ENCODE measurements at regions not wholly inside any gene's neighbourhood (a gene's known extent, or its start where the extent isn't known, plus 50 kb on each side); places are given as distances from the start of the nearest gene placed in this dataset.
"Not testable (repeated sequence)": the region's sequence is repeated elsewhere in the genome, so short reads cannot be mapped to it uniquely, and the experiment has no call there.

DNA sequence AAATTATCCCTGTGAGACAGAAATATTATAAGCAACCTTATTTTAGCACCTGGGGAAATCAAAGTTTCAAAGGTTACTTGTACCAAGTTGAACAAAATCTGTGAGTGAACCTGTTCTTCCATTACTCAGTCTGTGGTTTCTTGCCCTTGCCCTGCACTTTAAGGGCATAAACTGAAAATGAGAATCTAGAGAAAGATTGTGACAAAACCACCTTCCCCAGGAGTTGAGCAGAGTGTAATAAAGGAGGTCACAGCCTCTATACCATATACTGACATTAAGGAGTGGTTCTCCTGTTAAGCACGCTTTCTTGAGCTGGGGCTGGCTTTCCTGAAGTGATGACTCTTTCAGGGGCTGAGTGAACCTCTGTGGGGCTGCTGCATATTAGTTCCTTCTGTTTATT, 143.4 kb downstream of the PDCD6IP start:
- ATAC-seq = no peak
- peaks cover 0 to 6% (median 0%) of the 10 kb centered on the region in 12 donors for H3K4me1 ChIP-seq
- intact Hi-C loops (cut with DNase I) = no loop called here
- H3K27ac ChIP-seq = no peak overlapping the region
- H3K9me3 ChIP-seq = no peaks in the 10 kb centered on the region
- TF ChIP-seq, protein P1, sequence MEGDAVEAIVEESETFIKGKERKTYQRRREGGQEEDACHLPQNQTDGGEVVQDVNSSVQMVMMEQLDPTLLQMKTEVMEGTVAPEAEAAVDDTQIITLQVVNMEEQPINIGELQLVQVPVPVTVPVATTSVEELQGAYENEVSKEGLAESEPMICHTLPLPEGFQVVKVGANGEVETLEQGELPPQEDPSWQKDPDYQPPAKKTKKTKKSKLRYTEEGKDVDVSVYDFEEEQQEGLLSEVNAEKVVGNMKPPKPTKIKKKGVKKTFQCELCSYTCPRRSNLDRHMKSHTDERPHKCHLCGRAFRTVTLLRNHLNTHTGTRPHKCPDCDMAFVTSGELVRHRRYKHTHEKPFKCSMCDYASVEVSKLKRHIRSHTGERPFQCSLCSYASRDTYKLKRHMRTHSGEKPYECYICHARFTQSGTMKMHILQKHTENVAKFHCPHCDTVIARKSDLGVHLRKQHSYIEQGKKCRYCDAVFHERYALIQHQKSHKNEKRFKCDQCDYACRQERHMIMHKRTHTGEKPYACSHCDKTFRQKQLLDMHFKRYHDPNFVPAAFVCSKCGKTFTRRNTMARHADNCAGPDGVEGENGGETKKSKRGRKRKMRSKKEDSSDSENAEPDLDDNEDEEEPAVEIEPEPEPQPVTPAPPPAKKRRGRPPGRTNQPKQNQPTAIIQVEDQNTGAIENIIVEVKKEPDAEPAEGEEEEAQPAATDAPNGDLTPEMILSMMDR (IDR thresholded peaks at IDR 0.05) = no peak
- TF ChIP-seq POLR2A (IDR thresholded peaks at IDR 0.05) = no peak
- no peaks in the 10 kb centered on the region for H3K36me3 ChIP-seq
- H3K27me3 ChIP-seq = peaks cover 0 to 4% (median 0%) of the 10 kb centered on the region in 9 donors
- no peak overlapping the region for H3K4me3 ChIP-seq
- DNase-seq = no peak
- 85 to 94% (median 88%) methylated on average over 1 of the region's 1 CpG for WGBS, 4 donors

DNA sequence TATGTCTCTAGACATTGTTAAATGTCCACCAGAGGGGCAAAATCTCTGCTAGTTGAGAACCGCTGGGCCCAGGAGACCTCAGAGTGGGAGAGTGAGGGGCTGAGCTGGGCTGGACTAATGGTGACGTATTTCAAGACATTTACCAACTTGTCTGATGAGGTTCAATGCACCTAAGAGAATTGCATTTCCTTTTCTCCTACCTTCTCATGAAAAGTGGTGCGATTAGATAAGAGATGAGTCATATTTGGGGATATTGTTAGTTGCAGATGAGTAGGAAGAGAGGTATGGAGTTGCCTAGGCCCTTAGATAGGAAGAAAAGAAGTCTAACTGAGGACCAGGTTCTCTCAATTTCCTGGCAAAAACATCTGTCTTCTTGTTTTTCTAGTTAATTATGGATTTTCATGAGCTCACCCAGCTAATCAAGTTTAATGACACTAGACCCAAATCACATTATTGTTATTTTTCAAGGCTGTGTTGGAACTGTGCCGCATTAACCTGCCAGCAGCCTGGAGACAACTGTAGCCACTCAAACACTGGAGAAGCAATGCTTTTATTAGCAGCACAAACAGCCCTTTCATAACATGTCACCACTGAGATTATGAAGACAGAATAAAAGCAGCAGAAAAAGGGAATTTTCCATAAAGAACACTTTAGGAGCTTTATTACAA, 144.2 kb downstream of the PDCD6IP start:
- Histone ChIP-seq H3K9me3 (no peaks in the 10 kb centered on the region), H3K36me3 (no peaks in the 10 kb centered on the region), H3K4me3 (no peak overlapping the region), H3K27ac (no peak overlapping the region), H3K27me3 (no peaks in the 10 kb centered on the region), H3K4me1 (peaks cover 0 to 6% (median 0%) of the 10 kb centered on the region in 12 donors)
- WGBS, 4 donors = 70 to 78% (median 76%) methylated on average over 4 of the region's 4 CpGs
- DNase-seq (no peak), ATAC-seq (no peak)
- intact Hi-C loops (cut with DNase I) = no loop called here
- no peak for TF ChIP-seq POLR2A (IDR thresholded peaks at IDR 0.05)
- TF ChIP-seq, protein P1 (IDR thresholded peaks at IDR 0.05) = no peak

DNA sequence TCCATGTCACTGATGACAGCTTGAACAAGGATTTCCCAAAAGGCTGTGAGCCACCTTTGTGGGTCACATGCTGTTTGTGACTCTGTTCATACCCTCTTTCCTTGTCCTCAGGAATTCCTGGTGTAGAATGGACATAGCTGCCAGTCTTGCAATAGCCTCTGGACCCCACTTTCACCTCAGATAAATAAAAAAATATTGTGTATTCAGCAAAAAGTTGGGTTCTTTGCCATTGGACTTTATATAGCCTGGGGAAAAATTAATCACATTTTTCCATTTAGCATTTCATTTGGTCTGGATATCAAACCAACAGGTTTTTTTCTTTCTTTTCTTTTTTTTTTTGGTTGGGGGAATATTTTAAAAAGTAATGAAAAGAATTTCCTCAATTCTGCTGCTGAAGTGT, 144.8 kb downstream of the PDCD6IP start:
- DNase-seq = no peak
- H3K4me1 ChIP-seq = peaks cover 0 to 6% (median 0%) of the 10 kb centered on the region in 12 donors
- TF ChIP-seq, protein P1 (IDR thresholded peaks at IDR 0.05) = no peak
- TF ChIP-seq POLR2A (IDR thresholded peaks at IDR 0.05) = no peak
- no peaks in the 10 kb centered on the region for H3K27me3 ChIP-seq
- H3K9me3 ChIP-seq = no peaks in the 10 kb centered on the region
- ATAC-seq = no peak
- H3K4me3 ChIP-seq = no peak overlapping the region
- no peaks in the 10 kb centered on the region for H3K36me3 ChIP-seq
- no peak overlapping the region for H3K27ac ChIP-seq
- intact Hi-C loops (cut with DNase I) = no loop called here

DNA sequence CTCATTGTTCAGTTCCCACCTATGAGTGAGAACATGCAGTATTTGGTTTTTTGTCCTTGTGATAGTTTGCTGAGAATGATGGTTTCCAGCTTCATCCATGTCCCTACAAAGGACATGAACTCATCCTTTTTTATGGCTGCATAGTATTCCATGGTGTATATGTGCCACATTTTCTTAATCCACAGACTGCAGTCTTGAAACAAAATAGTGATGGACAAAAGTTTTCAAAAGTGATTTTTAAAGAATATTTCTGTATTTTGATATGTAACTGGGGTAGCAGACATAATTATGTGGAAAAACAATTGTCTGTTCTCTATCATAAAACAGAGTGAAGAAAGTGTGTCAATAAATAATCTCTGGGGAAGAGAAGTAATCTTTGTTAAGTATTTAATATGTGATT, 148.2 kb downstream of the PDCD6IP start:
- ATAC-seq; H3K9me3 ChIP-seq; H3K4me3 ChIP-seq; intact Hi-C loops (cut with DNase I); H3K36me3 ChIP-seq; H3K27me3 ChIP-seq; H3K4me1 ChIP-seq; DNase-seq; H3K27ac ChIP-seq: not testable (repeated sequence)
